Stimulated activated naive CD8-positive, alpha-beta T cell treated with anti-CD3 and anti-CD28 coated beads, Interleukin-15, amount 100 ng/mL, for 72 hours (primary cell): ENCODE measurements at regions not wholly inside any gene's neighbourhood (a gene's known extent, or its start where the extent isn't known, plus 50 kb on each side); places are given as distances from the start of the nearest gene placed in this dataset.

Source experiments
- ATAC-seq: fragments of 150-1000 bp; cut with Tn5 transposase; 2 replicates; pipeline ENCODE4 v1.10.0; 2021; ENCODE audit warnings: mild to moderate bottlenecking, moderate library complexity
- DNase-seq, 2 donors: peaks; one replicate each; pipeline ENCODE4 v3.0.0; 2021 to 2022
- H3K27ac Mint-ChIP-seq, 2 donors: one replicate each; pipeline ENCODE4 v1.8.0; 2022; ENCODE audit warnings: mild to moderate bottlenecking in 2 of 2, mixed read lengths in 2 of 2, moderate library complexity in 2 of 2
- H3K27me3 Mint-ChIP-seq: one replicate; pipeline ENCODE4 v1.8.0; 2022; ENCODE audit warnings: mixed read lengths
- H3K4me1 Mint-ChIP-seq: one replicate; pipeline ENCODE4 v1.8.0; 2022; ENCODE audit warnings: mild to moderate bottlenecking, mixed read lengths
- H3K4me3 Mint-ChIP-seq, 2 donors: one replicate each; pipeline ENCODE4 v1.8.0; 2022; ENCODE audit warnings: mild to moderate bottlenecking in 2 of 2, mixed read lengths in 2 of 2, moderate library complexity in 1 of 2
- H3K9me3 Mint-ChIP-seq, 2 donors: one replicate each; pipeline ENCODE4 v1.8.0; 2022; ENCODE audit warnings: mixed read lengths in 2 of 2

- peak overlapping the region; percentile 88 to 92 for H3K27ac Mint-ChIP-seq
- peaks cover 73% of the 10 kb centered on the region for H3K4me1 Mint-ChIP-seq
- DNase-seq (no peak), ATAC-seq (no peak)
- H3K9me3 Mint-ChIP-seq, result peaks cover 0 to 13% of the 10 kb centered on the region in 2 donors
- peak overlapping the region; percentile 72 to 94 for H3K4me3 Mint-ChIP-seq
- no peaks in the 10 kb centered on the region for H3K27me3 Mint-ChIP-seq
These were observed 283.2 kb downstream of the ETS1 start for GRCh38 chr11:128304116-128304515.

GRCh38 chr11:128303383-128303782, 284.0 kb downstream of the ETS1 start:
- peaks cover 0 to 13% of the 10 kb centered on the region in 2 donors for H3K9me3 Mint-ChIP-seq
- H3K27me3 Mint-ChIP-seq, result no peaks in the 10 kb centered on the region
- peaks cover 73% of the 10 kb centered on the region for H3K4me1 Mint-ChIP-seq
- no peak for DNase-seq
- H3K27ac Mint-ChIP-seq, result peak overlapping the region; percentile 88 to 92
- ATAC-seq, result no peak
- peak overlapping the region; percentile 72 to 94 for H3K4me3 Mint-ChIP-seq

GRCh38 chr11:128302425-128303186, 284.8 kb downstream of the ETS1 start:
- Mint-ChIP-seq H3K27ac (peak overlapping the region; percentile 88 to 92), H3K27me3 (no peaks in the 10 kb centered on the region), H3K4me1 (peaks cover 75% of the 10 kb centered on the region), H3K9me3 (peaks cover 0 to 13% of the 10 kb centered on the region in 2 donors), H3K4me3 (peak overlapping the region; percentile 84 to 94)
- ATAC-seq, result peak; percentile 97
- DNase-seq, result peak; percentile 71 to 83

- no peak for ATAC-seq
- Mint-ChIP-seq H3K9me3 (peaks cover 0 to 13% of the 10 kb centered on the region in 2 donors), H3K4me3 (peak overlapping the region; percentile 84 to 94), H3K4me1 (peaks cover 76% of the 10 kb centered on the region), H3K27me3 (no peaks in the 10 kb centered on the region), H3K27ac (peak overlapping the region; percentile 71 to 92)
- DNase-seq, result no peak
These were observed 285.6 kb downstream of the ETS1 start for GRCh38 chr11:128301756-128302155.

GRCh38 chr11:128300785-128301184, 286.6 kb downstream of the ETS1 start:
- no peak for ATAC-seq
- no peaks in the 10 kb centered on the region for H3K27me3 Mint-ChIP-seq
- DNase-seq, result no peak
- H3K4me1 Mint-ChIP-seq, result peaks cover 75% of the 10 kb centered on the region
- peak overlapping the region; percentile 69 to 94 for H3K4me3 Mint-ChIP-seq
- H3K27ac Mint-ChIP-seq, result peak overlapping the region; percentile 95 to 96
- H3K9me3 Mint-ChIP-seq, result peaks cover 0 to 6% of the 10 kb centered on the region in 2 donors

GRCh38 chr11:128299132-128299726, 288.1 kb downstream of the ETS1 start:
- Mint-ChIP-seq H3K4me1 (peaks cover 74% of the 10 kb centered on the region), H3K4me3 (peak overlapping the region; percentile 74 to 94), H3K27me3 (no peaks in the 10 kb centered on the region), H3K9me3 (peaks cover 15 to 17% of the 10 kb centered on the region in 2 donors), H3K27ac (peak overlapping the region; percentile 95 to 96)
- peak in 1 of 2 donors; percentile 45 for DNase-seq
- ATAC-seq, result peak; percentile 29

- peak overlapping the region; percentile 95 to 96 for H3K27ac Mint-ChIP-seq
- H3K4me1 Mint-ChIP-seq, result peaks cover 74% of the 10 kb centered on the region
- H3K27me3 Mint-ChIP-seq, result no peaks in the 10 kb centered on the region
- ATAC-seq (no peak), DNase-seq (no peak)
- peaks cover 15 to 20% of the 10 kb centered on the region in 2 donors for H3K9me3 Mint-ChIP-seq
- peak overlapping the region; percentile 74 to 94 for H3K4me3 Mint-ChIP-seq
These were observed 289.1 kb downstream of the ETS1 start for GRCh38 chr11:128298271-128298670.

GRCh38 chr11:128297805-128298204, 289.6 kb downstream of the ETS1 start:
- ATAC-seq, result no peak
- Mint-ChIP-seq H3K4me1 (peaks cover 74% of the 10 kb centered on the region), H3K27me3 (no peaks in the 10 kb centered on the region), H3K27ac (peak overlapping the region; percentile 95 to 96), H3K4me3 (peak overlapping the region; percentile 74 to 94), H3K9me3 (peaks cover 11 to 20% of the 10 kb centered on the region in 2 donors)
- no peak for DNase-seq

- H3K27ac Mint-ChIP-seq, result peak overlapping the region in 1 of 2 donors; percentile 75
- H3K4me1 Mint-ChIP-seq, result peaks cover 79% of the 10 kb centered on the region
- no peak for DNase-seq
- H3K27me3 Mint-ChIP-seq, result no peaks in the 10 kb centered on the region
- H3K9me3 Mint-ChIP-seq, result peaks cover 11 to 20% of the 10 kb centered on the region in 2 donors
- no peak for ATAC-seq
- peak overlapping the region; percentile 1 to 94 for H3K4me3 Mint-ChIP-seq
These were observed 290.2 kb downstream of the ETS1 start for GRCh38 chr11:128297091-128297651.

- H3K4me1 Mint-ChIP-seq, result peaks cover 86% of the 10 kb centered on the region
- no peak for ATAC-seq
- no peak for DNase-seq
- no peak overlapping the region for H3K27ac Mint-ChIP-seq
- no peaks in the 10 kb centered on the region for H3K27me3 Mint-ChIP-seq
- peaks cover 11 to 20% of the 10 kb centered on the region in 2 donors for H3K9me3 Mint-ChIP-seq
- no peak overlapping the region for H3K4me3 Mint-ChIP-seq
These were observed 292.7 kb downstream of the ETS1 start for GRCh38 chr11:128294671-128295050.

- peak overlapping the region; percentile 69 to 88 for H3K27ac Mint-ChIP-seq
- H3K4me1 Mint-ChIP-seq, result peaks cover 86% of the 10 kb centered on the region
- H3K27me3 Mint-ChIP-seq, result no peaks in the 10 kb centered on the region
- ATAC-seq (no peak), DNase-seq (no peak)
- peaks cover 11 to 20% of the 10 kb centered on the region in 2 donors for H3K9me3 Mint-ChIP-seq
- peak overlapping the region in 1 of 2 donors; percentile 89 for H3K4me3 Mint-ChIP-seq
These were observed 293.2 kb downstream of the ETS1 start for GRCh38 chr11:128294001-128294670.

- peaks cover 86% of the 10 kb centered on the region for H3K4me1 Mint-ChIP-seq
- H3K9me3 Mint-ChIP-seq, result peaks cover 11 to 20% of the 10 kb centered on the region in 2 donors
- H3K27ac Mint-ChIP-seq, result peak overlapping the region; percentile 88 to 95
- DNase-seq (peak; percentile 52 to 63), ATAC-seq (no peak)
- no peaks in the 10 kb centered on the region for H3K27me3 Mint-ChIP-seq
- peak overlapping the region; percentile 89 to 92 for H3K4me3 Mint-ChIP-seq
These were observed 295.5 kb downstream of the ETS1 start for GRCh38 chr11:128291835-128292234.

GRCh38 chr11:128291007-128291406, 296.4 kb downstream of the ETS1 start:
- Mint-ChIP-seq H3K4me1 (peaks cover 87% of the 10 kb centered on the region), H3K9me3 (peaks cover 11 to 20% of the 10 kb centered on the region in 2 donors), H3K27me3 (no peaks in the 10 kb centered on the region), H3K27ac (peak overlapping the region; percentile 88 to 95), H3K4me3 (peak overlapping the region; percentile 89 to 92)
- peak in 1 of 2 donors; percentile 43 for DNase-seq
- no peak for ATAC-seq

- Mint-ChIP-seq H3K27ac (peak overlapping the region; percentile 95 to 97), H3K27me3 (no peaks in the 10 kb centered on the region), H3K4me3 (peak overlapping the region; percentile 89 to 92), H3K4me1 (peaks cover 89% of the 10 kb centered on the region), H3K9me3 (peaks cover 8 to 16% of the 10 kb centered on the region in 2 donors)
- DNase-seq (peak; percentile 76 to 88), ATAC-seq (peak; percentile 80)
These were observed 297.1 kb downstream of the ETS1 start for GRCh38 chr11:128290106-128290840.

- peak overlapping the region; percentile 29 to 95 for H3K27ac Mint-ChIP-seq
- ATAC-seq (peak; percentile 67), DNase-seq (peak in 1 of 2 donors; percentile 67)
- H3K27me3 Mint-ChIP-seq, result no peaks in the 10 kb centered on the region
- H3K4me3 Mint-ChIP-seq, result peak overlapping the region; percentile 45 to 89
- peaks cover 89% of the 10 kb centered on the region for H3K4me1 Mint-ChIP-seq
- H3K9me3 Mint-ChIP-seq, result peaks cover 0 to 3% of the 10 kb centered on the region in 2 donors
These were observed 298.3 kb downstream of the ETS1 start for GRCh38 chr11:128289048-128289447.
